ENCODE measurements at regions not wholly inside any gene's neighbourhood (a gene's known extent, or its start where the extent isn't known, plus 50 kb on each side); places are given as distances from the start of the nearest gene placed in this dataset.

- no peak for DNase-seq
Measured at GRCh38 chr2:236861196-236861875, 224.4 kb upstream of the COPS8 start.

GRCh38 chr2:236861944-236862343 is 223.7 kb upstream of the COPS8 start:
- DNase-seq = no peak

DNA sequence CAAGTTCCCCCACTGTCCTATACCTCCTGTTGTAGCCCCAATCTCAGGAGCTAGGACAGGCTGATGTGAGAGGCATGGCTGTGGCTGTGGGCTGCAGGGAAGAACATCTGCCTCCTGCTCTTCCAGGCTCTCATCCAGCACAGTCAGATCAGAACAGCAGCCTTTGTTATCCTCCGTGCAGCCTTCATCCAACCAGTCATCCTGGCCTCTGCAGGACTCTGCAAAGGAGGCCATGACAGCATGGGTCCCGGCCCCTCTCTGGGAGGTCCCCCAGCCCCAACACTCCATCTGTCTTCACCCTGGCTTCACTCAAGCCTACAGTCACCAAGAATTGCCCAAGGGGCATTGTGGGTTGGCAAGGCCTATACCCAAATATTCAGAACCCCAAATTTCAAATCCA is 223.2 kb upstream of the COPS8 start:
- no peak for DNase-seq

DNA sequence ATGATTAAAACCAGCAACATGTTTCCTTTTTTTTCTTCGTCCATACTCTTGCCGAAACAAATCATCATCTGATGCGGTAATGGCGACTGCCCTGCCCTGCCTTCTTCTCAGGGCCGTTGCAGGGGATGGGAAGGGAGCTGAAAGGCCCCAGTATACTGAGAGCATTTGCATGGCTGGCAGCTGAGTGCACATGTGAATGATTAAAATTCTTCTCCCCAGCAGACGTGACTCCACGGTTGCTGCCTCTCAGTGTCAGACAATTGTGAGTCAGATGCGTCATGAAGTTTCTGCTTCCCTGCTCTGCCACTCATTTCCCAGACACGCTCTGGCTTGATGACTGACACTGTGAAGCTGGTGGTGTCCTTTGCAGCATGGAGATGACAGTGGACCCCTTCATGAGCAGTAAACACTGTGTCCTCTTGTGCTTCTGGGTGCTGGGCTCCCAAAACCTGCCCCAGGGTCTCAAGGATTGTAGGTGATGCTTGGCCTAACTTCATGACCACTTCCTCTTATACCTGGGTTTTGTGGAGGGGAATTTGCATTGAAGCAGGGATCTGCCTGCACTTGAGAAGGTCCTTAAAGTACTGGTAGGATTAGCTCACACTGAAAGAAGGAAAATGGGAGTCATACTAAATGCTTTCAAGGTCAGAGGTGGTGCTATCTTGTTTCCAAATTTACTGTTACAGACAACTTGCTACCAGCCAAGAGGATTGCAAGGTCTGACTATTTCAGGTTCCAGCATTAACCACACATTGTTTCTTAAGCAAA is 222.5 kb upstream of the COPS8 start:
- no peak for DNase-seq

GRCh38 chr2:236863729-236864126 is 222.0 kb upstream of the COPS8 start:
- DNase-seq = no peak

DNA sequence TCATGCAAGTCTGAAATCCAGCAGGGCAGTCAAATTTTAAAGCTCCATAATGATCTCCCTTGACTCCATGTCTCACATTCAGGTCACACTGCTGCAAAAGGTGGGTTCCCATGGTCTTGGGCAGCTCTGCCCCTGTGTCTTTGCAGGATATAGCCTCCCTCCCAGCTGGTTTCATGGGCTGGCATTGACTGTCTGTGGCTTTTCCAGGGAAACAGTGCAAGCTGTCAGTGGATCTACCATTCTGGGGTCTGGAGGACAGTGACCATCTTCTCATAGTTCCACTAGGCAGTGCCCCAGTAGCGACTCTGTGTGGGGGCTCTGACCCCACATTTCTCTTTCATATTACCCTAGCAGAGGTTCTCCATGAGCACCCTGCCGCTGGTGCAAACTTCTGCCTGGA is 220.6 kb upstream of the COPS8 start:
- DNase-seq = no peak

GRCh38 chr2:236866542-236867340 is 218.9 kb upstream of the COPS8 start:
- no peak for DNase-seq

- DNase-seq = no peak
Measured at GRCh38 chr2:236867441-236868260, 218.0 kb upstream of the COPS8 start.

DNA sequence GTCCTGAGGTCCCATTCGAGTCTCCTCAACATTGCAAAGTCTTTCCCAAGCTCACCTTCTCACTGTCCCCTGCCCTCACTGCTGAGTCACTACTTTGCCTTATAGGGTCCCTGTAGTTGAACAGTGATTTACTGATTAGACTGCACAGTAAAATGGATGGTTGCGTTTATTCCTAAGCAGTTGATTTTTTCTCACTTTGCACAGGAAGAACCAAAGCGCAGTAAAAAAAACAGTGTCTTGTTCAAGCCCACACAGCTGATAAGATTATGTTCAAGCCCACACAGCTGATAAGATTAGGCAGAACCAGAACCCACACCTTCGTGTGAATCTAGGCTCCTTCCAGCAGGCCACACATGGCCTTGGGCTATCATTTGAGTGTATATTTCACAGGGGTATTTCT is 215.3 kb upstream of the COPS8 start:
- no peak for DNase-seq

GRCh38 chr2:236871500-236872001 is 214.1 kb upstream of the COPS8 start:
- DNase-seq = peak; percentile 28 to 46

DNA sequence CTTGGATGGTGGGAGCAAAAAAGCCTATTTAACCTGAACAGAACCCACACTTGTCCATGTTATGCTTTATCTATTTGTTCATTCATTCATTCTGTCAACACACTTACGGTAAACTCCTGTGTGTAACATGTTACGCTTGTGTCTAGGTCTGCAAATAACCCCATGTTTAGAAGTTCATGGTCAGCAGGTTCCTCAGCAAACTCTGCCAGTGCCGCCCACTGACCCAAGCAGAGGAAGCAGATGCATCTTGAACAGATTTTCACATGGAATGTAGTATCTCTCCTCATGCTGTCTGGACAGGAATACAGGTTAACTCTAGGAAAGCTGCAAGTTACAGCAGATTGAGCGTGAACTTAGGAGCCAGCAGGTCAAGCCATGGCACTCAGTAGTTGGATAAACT is 213.7 kb upstream of the COPS8 start:
- DNase-seq = no peak

DNA sequence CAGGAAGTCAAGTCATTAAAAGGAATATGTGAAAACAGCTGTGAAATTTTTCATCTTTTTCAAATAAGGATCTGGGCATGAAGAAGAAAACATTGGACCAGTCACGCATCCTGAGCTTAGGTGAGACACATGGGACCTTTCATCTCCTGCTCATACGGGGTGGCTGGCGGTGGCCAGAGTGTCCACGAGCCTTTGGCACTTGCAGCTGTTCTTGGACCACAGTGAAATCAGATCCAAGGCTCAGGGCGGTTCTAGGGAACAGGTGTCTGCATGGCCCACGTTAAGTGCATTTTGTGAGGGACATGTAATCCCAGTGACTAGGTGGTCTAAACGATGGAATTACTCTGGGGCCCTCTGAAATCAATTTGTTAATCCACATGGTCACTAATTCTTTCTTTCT is 212.7 kb upstream of the COPS8 start:
- DNase-seq = no peak

- no peak for DNase-seq
Measured at GRCh38 chr2:236873636-236874035, 212.1 kb upstream of the COPS8 start.

GRCh38 chr2:236874866-236875481 is 210.7 kb upstream of the COPS8 start:
- no peak for DNase-seq

GRCh38 chr2:236875906-236876505 is 209.7 kb upstream of the COPS8 start:
- DNase-seq = no peak

- no peak for DNase-seq
Measured at GRCh38 chr2:236876642-236877041, 209.0 kb upstream of the COPS8 start.

- DNase-seq = no peak
Measured at GRCh38 chr2:236877972-236878371, 207.7 kb upstream of the COPS8 start.

DNA sequence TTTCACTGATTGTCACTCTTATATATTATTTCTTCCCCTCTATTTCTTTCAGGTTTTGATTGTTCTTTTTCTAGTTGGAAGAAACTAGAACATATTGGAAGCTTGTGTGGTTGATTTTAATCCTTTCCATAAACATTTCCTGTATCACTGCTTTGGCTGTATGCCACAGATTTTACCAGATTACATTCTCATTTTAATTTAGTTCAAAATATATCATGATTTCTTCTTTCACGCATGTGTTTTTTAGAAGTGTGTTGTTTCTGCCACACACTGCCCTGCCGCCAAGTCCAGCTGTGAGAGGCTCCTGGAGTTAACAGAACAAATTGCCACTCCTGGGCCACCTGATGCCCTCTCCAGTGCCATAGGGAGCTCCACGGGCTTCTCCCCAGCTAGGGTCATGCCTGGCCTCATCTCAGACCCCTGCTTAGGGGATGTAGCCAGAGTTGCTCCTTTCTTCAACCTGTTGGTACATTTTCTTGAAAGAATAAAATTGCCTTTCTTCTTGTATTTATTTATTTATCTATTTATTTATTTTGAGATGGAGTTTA is 206.2 kb upstream of the COPS8 start:
- no peak for DNase-seq

DNA sequence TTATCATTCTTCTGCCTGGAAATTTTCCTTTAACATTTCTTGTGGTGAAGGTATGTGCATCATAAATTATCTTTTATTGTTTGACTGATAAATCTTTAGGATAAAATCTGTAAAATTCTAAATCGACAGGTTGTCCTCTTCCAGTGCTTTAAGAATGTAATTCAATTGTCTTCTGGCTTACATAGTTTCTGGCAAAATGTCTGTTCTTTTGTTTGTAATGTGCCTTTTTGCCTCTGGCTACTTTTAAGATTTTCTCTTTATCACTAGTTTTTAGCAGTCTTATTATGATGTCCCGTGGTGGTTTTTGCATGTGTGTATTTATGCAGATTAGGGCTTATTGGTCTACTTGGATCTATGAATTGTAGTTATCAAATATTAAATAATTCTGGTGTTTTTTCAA is 203.6 kb upstream of the COPS8 start:
- no peak for DNase-seq

- DNase-seq = no peak
Measured at GRCh38 chr2:236882930-236883329, 202.8 kb upstream of the COPS8 start.

DNA sequence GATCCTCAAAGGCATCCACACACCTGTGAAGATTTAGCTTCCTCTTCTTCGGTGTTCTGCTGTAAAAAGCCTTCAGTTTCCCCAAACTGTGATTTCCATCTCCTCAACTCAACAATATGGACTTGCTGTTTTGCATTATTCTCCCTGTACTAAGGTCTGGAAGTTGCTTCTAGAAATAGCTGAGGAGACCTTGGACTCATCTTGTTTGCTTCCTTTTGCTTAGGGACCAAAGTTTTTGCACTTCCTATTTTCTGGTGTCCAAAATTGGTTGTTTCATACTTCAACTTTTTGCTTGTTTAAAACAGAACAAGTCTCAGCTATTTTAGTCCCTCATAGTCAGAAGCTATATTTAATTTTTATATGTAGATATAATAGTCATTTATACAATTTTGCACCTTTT is 201.9 kb upstream of the COPS8 start:
- DNase-seq = no peak
